HCT116 (cell line): ENCODE measurements at regions not wholly inside any gene's neighbourhood (a gene's known extent, or its start where the extent isn't known, plus 50 kb on each side); places are given as distances from the start of the nearest gene placed in this dataset.

Source experiments
- ATAC-seq: fragments of 200-7000 bp; cut with Tn5 transposase; 2 replicates; pipeline ENCODE4 v1.9.1; 2020; ENCODE audit warnings: mild to moderate bottlenecking, moderate library complexity
- BruUV-seq: library from RNA; stranded (reverse); fragments of 400-500 nt; replicated peaks from 2 replicates; lab custom pipeline; 2021; lab: Mats Ljungman, UMichigan
- CTCF ChIA-PET: fragments of 300-600 bp; sonication (Branson Sonifier 250); formaldehyde crosslinking; loops from one replicate; lab custom pipeline; 2021; ENCODE audit warnings: antibody characterized with exemption; lab: Charles Lee
- POLR2A ChIA-PET: fragments of 300-600, 350-600 bp; sonication (Branson Sonifier 250); formaldehyde crosslinking; loops from one replicate; lab custom pipeline; 2021; ENCODE audit warnings: antibody characterized with exemption; lab: Charles Lee
- RAD21 ChIA-PET, 2 experiments: fragments of 300-600 bp; sonication (Branson Sonifier 250); formaldehyde crosslinking; loops; one replicate each; lab custom pipeline; 2023; ENCODE audit warnings: low total read pairs in 2 of 2; ENCODE audit not compliant: uncharacterized antibody in 2 of 2, unreplicated experiment in 2 of 2, low non-redundant PET in 1 of 2; lab: Charles Lee
- DNase-seq: peaks from one replicate; pipeline ENCODE4 v3.0.0-alpha.2; 2010; ENCODE audit warnings: low read depth, low spot score
- H2AFZ ChIP-seq: fragments of 200-600 bp; shearing (Covaris generic), sonication (generic); 2 replicates; pipeline ENCODE4 v1.6.1; 2017; ENCODE audit warnings: low read depth, mixed run types, mixed read lengths, antibody characterized with exemption, low read length; ENCODE audit not compliant: poor library complexity, severe bottlenecking
- H3K27ac ChIP-seq: 2 replicates; pipeline ENCODE4 v1.5.1; 2012; ENCODE audit warnings: low read depth, low read length
- H3K27me3 ChIP-seq: fragments of 200-600 bp; sonication (generic); 2 replicates; pipeline ENCODE4 v1.6.1; 2016; ENCODE audit warnings: mixed run types, low read length, mixed read lengths; ENCODE audit not compliant: insufficient read depth
- H3K36me3 ChIP-seq, 2 experiments: fragments of 200-500 bp in 1 of 2; fragments of 200-600 bp in 1 of 2; sonication (Bioruptor generic) in 1 of 2; sonication (generic) in 1 of 2; 2 replicates each; pipeline versions ENCODE4 v1.5.1 to v1.6.1; 2014 to 2016; ENCODE audit warnings: low read length in 2 of 2, inconsistent platforms in 1 of 2, mixed read lengths in 1 of 2, mixed run types in 1 of 2; ENCODE audit not compliant: insufficient read depth in 2 of 2, control insufficient read depth in 1 of 2
- H3K4me1 ChIP-seq, 2 experiments: fragments of 200-600 bp in 1 of 2; sonication (generic) in 1 of 2; 2 replicates each; pipeline versions ENCODE4 v1.5.1 to v1.6.1; 2012 to 2017; ENCODE audit warnings: low read length in 2 of 2, inconsistent platforms in 1 of 2, mild to moderate bottlenecking in 1 of 2, mixed read lengths in 1 of 2, mixed run types in 1 of 2, moderate library complexity in 1 of 2; ENCODE audit not compliant: insufficient read depth in 2 of 2, control insufficient read depth in 1 of 2
- H3K4me2 ChIP-seq: fragments of 200-600 bp; sonication (generic); 2 replicates; pipeline ENCODE4 v1.6.1; 2017; ENCODE audit warnings: mixed run types, low read length, mixed read lengths
- H3K4me3 ChIP-seq, 2 experiments: fragments of 200-600 bp in 1 of 2; sonication (generic) in 1 of 2; replicated peaks in 1 of 2; 2 replicates each; pipeline ENCODE4 v1.5.1; 2011 to 2016; ENCODE audit warnings: low read length in 2 of 2, control low read depth in 1 of 2, low read depth in 1 of 2, mild to moderate bottlenecking in 1 of 2, mixed read lengths in 1 of 2, mixed run types in 1 of 2
- H3K79me2 ChIP-seq: fragments of 200-600 bp; sonication (generic); 2 replicates; pipeline ENCODE4 v1.6.1; 2017; ENCODE audit warnings: mild to moderate bottlenecking, mixed run types, low read length, moderate library complexity, mixed read lengths; ENCODE audit not compliant: insufficient read depth
- H3K9ac ChIP-seq: fragments of 200-600 bp; sonication (generic); 2 replicates; pipeline ENCODE4 v1.6.1; 2016; ENCODE audit warnings: low read length, mixed read lengths
- H3K9me2 ChIP-seq: fragments of 200-600 bp; sonication (generic), shearing (Covaris generic); 2 replicates; pipeline ENCODE4 v1.6.1; 2017; ENCODE audit warnings: mixed run types, mild to moderate bottlenecking, moderate library complexity; ENCODE audit not compliant: insufficient read depth
- H3K9me3 ChIP-seq, 2 experiments: fragments of 200-500 bp in 1 of 2; fragments of 200-600 bp in 1 of 2; sonication (Bioruptor generic) in 1 of 2; sonication (generic) in 1 of 2; 2 replicates each; pipeline ENCODE4 v1.6.1; 2014 to 2017; ENCODE audit warnings: low read length in 2 of 2, mixed read lengths in 2 of 2, inconsistent platforms in 1 of 2, low read depth in 1 of 2, mild to moderate bottlenecking in 1 of 2, mixed run types in 1 of 2, moderate library complexity in 1 of 2; ENCODE audit not compliant: control insufficient read depth in 1 of 2, insufficient read depth in 1 of 2
- H4K20me1 ChIP-seq: fragments of 200-600 bp; sonication (generic), shearing (Covaris generic); 2 replicates; pipeline ENCODE4 v1.6.1; 2017; ENCODE audit warnings: mixed run types, mild to moderate bottlenecking, moderate library complexity; ENCODE audit not compliant: insufficient read depth
- ATF3 ChIP-seq: IDR thresholded peaks from 2 replicates; pipeline ENCODE4 v1.6.1; 2012
- CBX3 ChIP-seq: IDR thresholded peaks from 2 replicates; pipeline ENCODE4 v1.6.1; 2012; ENCODE audit warnings: low read depth
- CEBPB ChIP-seq: IDR thresholded peaks from 2 replicates; pipeline ENCODE4 v1.6.1; 2012; ENCODE audit warnings: low read depth
- EGR1 ChIP-seq: IDR thresholded peaks from 2 replicates; pipeline ENCODE4 v1.6.1; 2012; ENCODE audit warnings: low read depth
- ELF1 ChIP-seq: IDR thresholded peaks from 2 replicates; pipeline ENCODE4 v1.6.1; 2012; ENCODE audit warnings: low read depth, borderline replicate concordance
- EZH2 ChIP-seq: fragments of 200-600 bp; sonication (generic); IDR thresholded peaks from 2 replicates; pipeline ENCODE4 v1.6.1; 2017; ENCODE audit warnings: antibody characterized with exemption, mixed run types
- EZH2phosphoT487 ChIP-seq: fragments of 200-600 bp; IDR thresholded peaks from 2 replicates; pipeline ENCODE4 v1.6.1; 2018; ENCODE audit warnings: antibody characterized with exemption, borderline replicate concordance
- JUND ChIP-seq: IDR thresholded peaks from 2 replicates; pipeline ENCODE4 v1.6.1; 2012
- MAX ChIP-seq: IDR thresholded peaks from 2 replicates; pipeline ENCODE4 v1.6.1; 2012
- POLR2A ChIP-seq: IDR thresholded peaks from 2 replicates; pipeline ENCODE4 v1.7.0; 2011; ENCODE audit warnings: borderline replicate concordance; ENCODE audit not compliant: insufficient read depth, insufficient read length; ENCODE audit errors: extremely low read depth
- POLR2AphosphoS5 ChIP-seq: IDR thresholded peaks from 2 replicates; pipeline ENCODE4 v1.6.1; 2011; ENCODE audit warnings: mild to moderate bottlenecking, low read depth, low read length, moderate library complexity
- RAD21 ChIP-seq: IDR thresholded peaks from 2 replicates; pipeline ENCODE4 v1.6.1; 2012; ENCODE audit warnings: low read depth, mild to moderate bottlenecking
- REST ChIP-seq: IDR thresholded peaks from 2 replicates; pipeline ENCODE4 v1.6.1; 2012; ENCODE audit warnings: low read depth
- SP1 ChIP-seq: IDR thresholded peaks from 2 replicates; pipeline ENCODE4 v1.6.1; 2012; ENCODE audit warnings: low read depth
- SRF ChIP-seq: IDR thresholded peaks from 2 replicates; pipeline ENCODE4 v1.6.1; 2012; ENCODE audit warnings: low read depth
- TCF7L2 ChIP-seq: IDR thresholded peaks from 2 replicates; pipeline ENCODE4 v1.7.0; 2011; ENCODE audit warnings: borderline replicate concordance, inconsistent platforms; ENCODE audit not compliant: insufficient read depth, insufficient read length; ENCODE audit errors: extremely low read depth
- ZFX ChIP-seq: fragments of 450-650 bp; IDR thresholded peaks from 2 replicates; pipeline ENCODE4 v1.6.1; 2017
- ZNF274 ChIP-seq: fragments of 200-500 bp; sonication (Bioruptor generic); IDR thresholded peaks from 2 replicates; pipeline ENCODE4 v1.6.1; 2014; ENCODE audit warnings: mild to moderate bottlenecking, low read depth, low read length, inconsistent platforms
- intact Hi-C: fragments of 100-400 bp; cut with micrococcal nuclease; formaldehyde crosslinking; loops from 2 replicates; pipeline ENCODE4 v1.10.0; 2022
- TF ChIP-seq, protein P1 (sequence below), 3 experiments: fragments of 200-600 bp in 1 of 3; sonication (generic) in 1 of 3; IDR thresholded peaks in 2 of 3; conservative IDR thresholded peaks in 1 of 3; 2 replicates each; pipeline ENCODE4 v1.5.1; 2012 to 2017; ENCODE audit warnings: low read depth in 2 of 3, low read length in 2 of 3, antibody characterized with exemption in 1 of 3, borderline replicate concordance in 1 of 3, control low read depth in 1 of 3, mild to moderate bottlenecking in 1 of 3, mixed read lengths in 1 of 3, mixed run types in 1 of 3, moderate library complexity in 1 of 3; ENCODE audit not compliant: insufficient read depth in 1 of 3
- TF ChIP-seq, protein P2 (sequence below): IDR thresholded peaks from 2 replicates; pipeline ENCODE4 v1.6.1; 2011; ENCODE audit warnings: mild to moderate bottlenecking, low read length, moderate library complexity; ENCODE audit not compliant: insufficient replicate concordance; ENCODE audit errors: extremely low read depth

GRCh38 chr21:27429710-27430341 lies 462.9 kb upstream of the ADAMTS5 start:
- H4K20me1 ChIP-seq: no peaks in the 10 kb centered on the region
- no peaks in the 10 kb centered on the region for H3K4me1 ChIP-seq
- ChIA-PET POLR2A (no interaction called here), CTCF (no interaction called here), RAD21 (no interaction called here)
- no peaks in the 10 kb centered on the region for H3K79me2 ChIP-seq
- intact Hi-C loops: no loop called here
- BruUV-seq: no TSS peak
- H3K27me3 ChIP-seq: no peaks in the 10 kb centered on the region
- TF ChIP-seq ELF1 (no peak), REST (no peak), JUND (no peak), RAD21 (no peak), POLR2AphosphoS5 (no peak), SRF (no peak), CEBPB (no peak), POLR2A (no peak), SP1 (no peak), TCF7L2 (no peak), ZFX (no peak), EZH2 (no peak), CBX3 (no peak), EZH2phosphoT487 (no peak), EGR1 (no peak), MAX (no peak), ZNF274 (no peak), ATF3 (no peak)
- TF ChIP-seq, protein P1, sequence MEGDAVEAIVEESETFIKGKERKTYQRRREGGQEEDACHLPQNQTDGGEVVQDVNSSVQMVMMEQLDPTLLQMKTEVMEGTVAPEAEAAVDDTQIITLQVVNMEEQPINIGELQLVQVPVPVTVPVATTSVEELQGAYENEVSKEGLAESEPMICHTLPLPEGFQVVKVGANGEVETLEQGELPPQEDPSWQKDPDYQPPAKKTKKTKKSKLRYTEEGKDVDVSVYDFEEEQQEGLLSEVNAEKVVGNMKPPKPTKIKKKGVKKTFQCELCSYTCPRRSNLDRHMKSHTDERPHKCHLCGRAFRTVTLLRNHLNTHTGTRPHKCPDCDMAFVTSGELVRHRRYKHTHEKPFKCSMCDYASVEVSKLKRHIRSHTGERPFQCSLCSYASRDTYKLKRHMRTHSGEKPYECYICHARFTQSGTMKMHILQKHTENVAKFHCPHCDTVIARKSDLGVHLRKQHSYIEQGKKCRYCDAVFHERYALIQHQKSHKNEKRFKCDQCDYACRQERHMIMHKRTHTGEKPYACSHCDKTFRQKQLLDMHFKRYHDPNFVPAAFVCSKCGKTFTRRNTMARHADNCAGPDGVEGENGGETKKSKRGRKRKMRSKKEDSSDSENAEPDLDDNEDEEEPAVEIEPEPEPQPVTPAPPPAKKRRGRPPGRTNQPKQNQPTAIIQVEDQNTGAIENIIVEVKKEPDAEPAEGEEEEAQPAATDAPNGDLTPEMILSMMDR (IDR thresholded peaks at IDR 0.05 in 2 of 3, conservative IDR thresholded peaks at IDR 0.05 in 1 of 3; ENCODE audit: borderline replicate concordance in 1 of 3, insufficient read depth in 1 of 3, low read depth in 2 of 3, low read length in 2 of 3): no peak
- TF ChIP-seq, protein P2, sequence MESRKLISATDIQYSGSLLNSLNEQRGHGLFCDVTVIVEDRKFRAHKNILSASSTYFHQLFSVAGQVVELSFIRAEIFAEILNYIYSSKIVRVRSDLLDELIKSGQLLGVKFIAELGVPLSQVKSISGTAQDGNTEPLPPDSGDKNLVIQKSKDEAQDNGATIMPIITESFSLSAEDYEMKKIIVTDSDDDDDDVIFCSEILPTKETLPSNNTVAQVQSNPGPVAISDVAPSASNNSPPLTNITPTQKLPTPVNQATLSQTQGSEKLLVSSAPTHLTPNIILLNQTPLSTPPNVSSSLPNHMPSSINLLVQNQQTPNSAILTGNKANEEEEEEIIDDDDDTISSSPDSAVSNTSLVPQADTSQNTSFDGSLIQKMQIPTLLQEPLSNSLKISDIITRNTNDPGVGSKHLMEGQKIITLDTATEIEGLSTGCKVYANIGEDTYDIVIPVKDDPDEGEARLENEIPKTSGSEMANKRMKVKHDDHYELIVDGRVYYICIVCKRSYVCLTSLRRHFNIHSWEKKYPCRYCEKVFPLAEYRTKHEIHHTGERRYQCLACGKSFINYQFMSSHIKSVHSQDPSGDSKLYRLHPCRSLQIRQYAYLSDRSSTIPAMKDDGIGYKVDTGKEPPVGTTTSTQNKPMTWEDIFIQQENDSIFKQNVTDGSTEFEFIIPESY: no peak
- H3K9ac ChIP-seq: no peak overlapping the region
- H3K9me2 ChIP-seq: no peaks in the 10 kb centered on the region
- no peak overlapping the region for H2AFZ ChIP-seq
- DNase-seq: no peak
- no peak overlapping the region for H3K4me2 ChIP-seq
- no peak for ATAC-seq
- no peak overlapping the region for H3K27ac ChIP-seq
- H3K36me3 ChIP-seq: no peaks in the 10 kb centered on the region
- H3K9me3 ChIP-seq: peaks cover 4 to 5% of the 10 kb centered on the region in 2 experiments; a peak in 2 of 4 replicates
- no peak overlapping the region for H3K4me3 ChIP-seq
